Breast epithelium (tissue), 3 donors: ENCODE measurements at regions not wholly inside any gene's neighbourhood (a gene's known extent, or its start where the extent isn't known, plus 50 kb on each side); places are given as distances from the start of the nearest gene placed in this dataset.

Experiments used
- CTCF ChIP-seq, 3 donors: fragments of 450-650 bp; IDR thresholded peaks; one replicate each; pipeline ENCODE4 v1.5.1; 2016 to 2017; ENCODE audit warnings: antibody characterized with exemption in 3 of 3, mild to moderate bottlenecking in 3 of 3, moderate library complexity in 3 of 3
- POLR2A ChIP-seq: fragments of 450-650 bp; IDR thresholded peaks from one replicate; pipeline ENCODE4 v1.6.1; 2016; ENCODE audit warnings: antibody characterized with exemption, mild to moderate bottlenecking, moderate library complexity
- POLR2AphosphoS5 ChIP-seq, 3 donors: sonication (generic); formaldehyde crosslinking; IDR thresholded peaks; one replicate each; pipeline ENCODE4 v1.6.1; 2017; ENCODE audit warnings: antibody characterized with exemption in 3 of 3

GRCh38 chr9:85858056-85858750 lies 82.7 kb upstream of the NAA35 start:
- TF ChIP-seq POLR2A (no peak), CTCF (IDR thresholded peaks at IDR 0.05) (no peak), POLR2AphosphoS5 (IDR thresholded peaks at IDR 0.05) (no peak)
